ENCODE measurements at regions not wholly inside any gene's neighbourhood (a gene's known extent, or its start where the extent isn't known, plus 50 kb on each side); places are given as distances from the start of the nearest gene placed in this dataset.
"Not testable (repeated sequence)": the region's sequence is repeated elsewhere in the genome, so short reads cannot be mapped to it uniquely, and the experiment has no call there.

DNA sequence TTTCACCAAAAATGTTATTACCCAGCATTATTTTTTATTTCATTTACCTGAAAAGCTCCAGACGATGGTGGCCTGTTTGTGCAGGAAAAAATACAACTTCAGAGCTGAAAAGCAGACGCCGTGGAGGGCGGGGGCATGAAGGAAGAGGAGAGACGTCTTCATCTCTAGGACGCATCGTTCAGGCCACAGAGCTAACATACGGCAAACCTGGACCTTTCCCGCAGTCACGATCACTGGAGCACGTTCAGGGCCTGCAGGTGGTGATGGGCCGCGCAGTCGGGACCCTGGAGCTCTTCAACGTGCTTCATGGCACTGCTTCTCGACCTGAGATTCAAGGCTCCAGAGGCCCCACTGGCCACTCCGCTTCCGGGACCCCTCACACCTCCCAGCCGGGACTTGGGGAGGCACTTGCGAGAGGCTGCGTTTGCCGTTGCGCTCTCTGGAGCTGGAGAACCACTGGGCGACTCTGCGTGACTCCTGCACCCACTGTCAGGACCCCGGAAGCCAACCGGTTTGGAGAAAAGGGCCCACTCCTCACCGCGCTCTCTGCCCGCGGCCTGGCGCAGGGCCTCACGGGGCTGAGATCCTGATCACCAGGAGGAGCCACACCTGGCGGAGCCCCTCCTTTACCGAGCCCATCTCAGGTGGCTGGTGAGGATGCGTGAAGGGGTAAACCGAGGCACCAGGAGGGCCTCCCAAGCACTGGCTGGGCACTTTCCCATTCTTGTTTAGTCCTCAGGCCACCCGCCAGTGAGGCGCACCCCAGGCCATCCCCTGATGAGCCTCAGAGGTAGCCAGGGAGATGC is 164.4 kb upstream of the AFDN start:
- no peak for DNase-seq (ENCODE audit: low spot score)

DNA sequence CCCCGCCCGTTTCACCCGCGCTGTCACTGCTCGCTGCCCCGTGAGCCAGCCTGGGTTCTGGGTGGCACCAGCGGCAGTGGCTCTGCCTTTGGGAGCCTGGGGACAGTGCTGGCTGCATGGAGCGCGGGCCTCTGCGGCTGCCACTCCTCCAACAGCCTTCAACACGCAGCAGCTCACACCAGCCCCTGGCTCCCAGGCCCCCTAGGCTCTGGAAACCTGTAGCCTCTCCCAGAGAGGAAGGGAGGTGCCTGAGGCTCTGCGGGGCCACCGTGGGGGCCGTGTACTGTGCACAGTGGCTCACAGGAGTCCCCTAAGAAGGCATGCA is 163.9 kb upstream of the AFDN start:
- DNase-seq (ENCODE audit: low spot score) = no peak

DNA sequence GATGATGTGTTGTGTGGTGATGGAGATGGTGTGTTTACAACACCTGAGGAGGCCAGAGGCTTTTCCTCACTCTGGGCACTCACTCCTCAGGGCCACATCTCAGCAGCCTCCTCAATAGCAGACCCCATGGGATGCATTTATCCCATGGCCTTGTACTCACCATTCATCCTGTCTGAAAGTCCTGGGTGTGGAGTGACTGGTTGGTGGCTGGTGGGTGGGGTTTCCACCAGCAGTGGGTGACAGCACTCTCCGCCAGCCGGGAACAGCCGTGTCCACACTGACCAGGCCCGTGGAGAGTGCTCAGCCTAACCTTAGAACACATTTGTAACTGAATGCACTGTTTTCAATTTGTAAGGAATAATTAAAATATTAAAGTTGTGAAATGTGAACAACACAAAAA is 163.4 kb upstream of the AFDN start:
- no peak for DNase-seq (ENCODE audit: low spot score)

DNA sequence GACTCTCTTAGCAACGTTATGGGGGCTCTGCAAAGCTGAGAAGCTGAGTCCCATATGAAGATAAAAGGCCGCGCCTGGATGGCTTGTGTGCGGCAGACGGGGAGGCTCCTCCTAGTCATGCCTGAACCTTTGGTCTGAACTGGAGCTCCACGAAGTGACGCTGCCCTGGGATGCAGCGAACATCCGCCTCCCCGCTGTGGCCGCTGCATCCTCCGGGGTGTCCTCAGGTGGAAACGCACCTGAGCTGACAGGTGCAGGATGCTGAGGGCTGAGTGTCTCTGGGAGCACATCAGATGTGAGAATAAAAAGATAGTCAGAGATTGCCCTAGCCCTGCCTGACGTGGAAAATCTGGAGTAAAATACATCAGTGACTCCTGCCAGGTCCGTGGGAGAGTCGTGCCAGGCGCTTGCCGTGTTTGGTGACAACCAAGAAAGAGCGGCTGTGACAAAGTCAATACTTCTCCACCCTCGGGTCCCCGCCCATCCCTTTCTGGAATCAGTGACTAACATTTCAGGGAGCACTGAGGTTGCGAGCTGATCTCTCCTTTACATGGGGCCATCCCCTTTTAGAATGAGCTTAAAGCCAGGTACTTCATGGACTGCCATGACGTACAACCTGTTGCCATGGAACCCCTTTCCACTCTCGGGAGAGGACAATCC is 162.8 kb upstream of the AFDN start:
- DNase-seq (ENCODE audit: low spot score) = no peak

DNA sequence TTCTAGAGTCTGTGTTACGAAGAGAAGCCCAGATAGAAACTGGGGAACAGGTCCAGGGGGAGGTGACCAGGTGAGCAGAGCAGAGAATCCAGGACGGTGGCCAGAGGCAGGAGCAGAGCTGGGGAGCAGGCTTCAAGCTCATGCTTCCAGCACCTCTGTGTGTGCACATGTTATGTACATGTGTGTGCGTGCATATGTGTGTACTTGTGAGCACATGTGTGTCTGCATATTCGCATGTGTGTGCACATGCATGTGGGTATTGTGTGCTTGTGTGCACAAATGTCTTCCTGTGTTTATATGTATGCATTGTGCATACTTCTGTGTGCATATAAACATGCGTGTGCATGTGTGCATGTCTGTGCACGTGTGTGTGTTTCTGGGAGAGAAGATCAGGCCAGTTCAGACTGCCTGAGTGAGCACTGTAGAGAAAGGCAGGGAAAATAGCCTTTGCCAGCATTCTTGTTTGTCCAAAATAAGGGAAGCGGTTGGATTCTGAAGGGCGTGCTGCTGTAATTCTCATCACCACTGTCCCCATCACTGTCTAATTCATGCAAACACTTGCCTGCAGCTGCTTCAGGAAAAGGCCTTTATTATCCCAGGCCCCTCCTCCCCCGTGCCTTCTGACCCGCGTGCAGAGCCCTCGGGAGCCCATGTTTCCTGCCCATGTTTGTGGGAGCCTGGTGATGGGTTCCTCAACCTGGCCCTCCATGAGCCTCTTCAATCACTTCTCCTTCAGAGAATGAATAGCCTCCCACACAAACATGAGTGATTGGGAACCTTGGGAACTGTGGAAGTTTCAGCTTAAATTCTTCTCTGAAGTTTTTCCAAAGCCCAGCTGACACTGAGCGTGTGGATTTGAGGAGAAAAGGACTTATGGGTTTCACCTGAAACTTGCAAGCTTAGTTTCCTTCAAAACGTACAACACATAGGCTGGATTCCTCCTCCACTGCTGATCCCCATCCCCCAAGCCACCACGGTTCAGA is 161.7 kb upstream of the AFDN start:
- no peak for DNase-seq (ENCODE audit: low spot score)

DNA sequence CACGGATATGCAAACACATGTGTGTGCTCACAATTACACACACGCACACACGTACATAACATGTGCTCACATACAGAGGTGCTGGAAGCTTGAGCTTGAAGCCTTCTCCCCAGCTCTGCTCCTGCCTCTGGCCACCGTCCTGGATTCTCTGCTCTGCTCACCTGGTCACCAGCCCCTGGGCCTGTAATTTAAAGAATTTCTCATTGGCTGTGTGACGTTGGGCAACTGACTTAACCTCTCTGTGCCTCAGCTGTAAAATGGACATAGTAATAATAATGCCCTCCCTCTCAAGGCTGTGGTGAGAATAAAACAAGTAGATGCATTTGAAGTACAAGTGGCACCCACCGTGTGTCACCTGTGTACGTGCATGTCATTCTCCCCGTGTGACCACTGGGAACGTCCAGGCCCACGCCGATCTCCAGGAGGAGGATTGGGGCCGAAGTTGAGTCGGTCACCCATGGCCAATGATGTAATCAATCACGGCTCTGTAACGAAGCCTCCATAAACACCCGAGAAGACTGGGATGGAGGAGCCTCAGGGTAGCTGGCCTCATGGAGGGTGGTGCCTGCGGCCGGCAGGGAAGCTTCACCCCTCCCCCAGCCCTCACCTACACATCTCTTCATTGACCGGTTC is 160.9 kb upstream of the AFDN start:
- no peak for DNase-seq (ENCODE audit: low spot score)

DNA sequence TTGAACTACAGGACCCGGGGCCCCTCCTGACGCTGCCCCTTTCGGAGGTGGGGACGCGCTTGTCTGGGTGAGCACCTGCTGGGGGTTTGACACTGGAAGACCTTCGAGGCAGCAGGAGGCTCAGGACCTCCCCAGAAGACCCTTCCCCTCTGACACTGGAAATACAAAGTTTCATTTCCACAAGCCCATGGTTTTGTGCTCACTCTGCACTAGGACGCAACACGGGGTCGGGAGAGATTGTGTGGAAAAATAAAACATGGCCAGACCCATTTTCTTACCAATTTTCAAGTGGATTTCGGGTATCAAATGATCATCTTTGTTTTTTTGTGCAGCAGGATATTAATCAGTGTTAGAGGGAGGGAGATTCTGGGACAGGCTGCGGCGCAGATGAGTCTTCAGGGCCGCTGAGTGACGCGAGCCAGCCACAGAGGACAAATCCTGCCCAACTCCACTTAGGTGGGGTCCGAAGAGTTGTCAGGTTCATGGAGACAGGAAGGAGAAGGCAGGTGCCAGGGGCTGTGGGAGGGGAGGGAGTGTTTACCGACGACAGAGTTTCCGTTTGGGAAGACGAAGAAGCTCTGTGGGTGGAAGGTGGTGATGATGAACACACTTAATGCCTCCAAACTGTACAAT is 160.0 kb upstream of the AFDN start:
- DNase-seq (ENCODE audit: low spot score) = no peak

DNA sequence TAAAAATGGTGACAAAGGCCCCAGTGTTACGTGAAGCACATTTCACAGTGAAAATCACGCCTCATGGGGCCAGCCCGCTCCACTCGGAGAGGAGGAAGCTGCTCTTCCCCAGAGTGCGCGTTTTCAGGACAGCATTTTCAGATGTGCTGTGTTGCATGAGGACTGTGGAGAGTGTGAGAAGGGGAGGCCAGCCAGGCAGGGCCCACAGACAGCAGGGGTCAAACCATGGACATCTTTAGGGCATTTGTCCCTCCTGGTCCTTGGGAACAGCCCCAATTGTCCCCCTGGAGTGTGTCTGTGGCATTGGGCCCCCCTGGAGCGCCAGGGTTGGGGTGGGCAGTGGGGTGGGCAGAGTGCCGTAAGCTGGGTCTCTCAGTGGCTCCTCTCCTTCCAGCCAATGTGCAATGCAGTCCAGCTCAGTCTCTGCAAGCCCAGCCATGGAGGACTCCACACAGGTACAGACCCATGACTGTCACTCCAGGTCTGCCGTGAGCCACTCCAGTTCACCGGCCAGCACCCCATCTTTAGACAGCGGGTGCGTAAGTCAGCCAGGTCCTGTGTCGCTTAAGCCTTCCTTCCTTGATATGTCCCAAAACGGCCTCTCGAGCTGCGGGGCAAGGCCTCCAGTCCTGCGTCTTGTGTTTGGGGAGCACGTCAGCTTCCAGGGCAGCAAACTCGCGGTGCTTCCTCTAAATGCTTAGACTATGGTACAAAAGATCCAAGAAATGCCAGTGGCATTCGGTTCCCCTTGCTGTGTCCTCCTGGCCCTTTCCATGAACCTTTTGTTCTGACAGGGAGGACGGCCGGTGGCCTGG is 159.3 kb upstream of the AFDN start:
- DNase-seq (ENCODE audit: low spot score) = no peak

DNA sequence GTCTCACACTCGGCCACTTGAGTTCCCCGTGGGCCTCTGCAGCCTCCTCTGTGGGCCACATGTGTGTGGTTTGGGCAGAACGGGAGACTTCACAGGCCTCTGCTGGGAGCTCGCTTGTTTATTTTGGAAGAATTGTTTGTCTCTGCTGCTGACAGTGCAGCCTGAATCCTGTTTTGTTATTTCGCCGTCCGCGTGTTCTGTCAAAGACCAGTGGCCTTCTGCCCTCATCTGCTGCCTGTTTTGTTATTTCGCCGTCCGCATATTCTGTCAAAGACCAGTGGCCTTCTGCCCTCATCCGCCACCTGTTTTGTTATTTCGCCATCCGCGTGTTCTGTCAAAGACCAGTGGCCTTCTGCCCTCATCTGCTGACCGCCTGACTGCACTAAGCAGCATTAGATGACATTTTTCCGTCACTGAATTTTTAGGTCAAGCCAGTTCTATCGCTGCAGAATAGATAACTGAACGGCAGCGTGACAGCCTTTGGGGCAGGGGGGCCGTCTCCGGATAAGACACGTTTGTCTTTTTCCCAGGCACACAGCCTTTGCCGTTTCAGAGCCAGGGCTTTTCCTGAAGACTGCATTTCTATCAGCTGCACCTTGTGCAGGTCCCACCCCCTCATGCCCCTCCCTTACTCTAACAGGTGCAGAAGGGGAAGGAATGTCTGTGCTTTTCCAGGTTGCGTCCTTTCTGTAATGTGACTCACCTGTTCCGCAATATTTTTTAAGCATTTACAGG is 158.5 kb upstream of the AFDN start:
- no peak for DNase-seq (ENCODE audit: low spot score)

DNA sequence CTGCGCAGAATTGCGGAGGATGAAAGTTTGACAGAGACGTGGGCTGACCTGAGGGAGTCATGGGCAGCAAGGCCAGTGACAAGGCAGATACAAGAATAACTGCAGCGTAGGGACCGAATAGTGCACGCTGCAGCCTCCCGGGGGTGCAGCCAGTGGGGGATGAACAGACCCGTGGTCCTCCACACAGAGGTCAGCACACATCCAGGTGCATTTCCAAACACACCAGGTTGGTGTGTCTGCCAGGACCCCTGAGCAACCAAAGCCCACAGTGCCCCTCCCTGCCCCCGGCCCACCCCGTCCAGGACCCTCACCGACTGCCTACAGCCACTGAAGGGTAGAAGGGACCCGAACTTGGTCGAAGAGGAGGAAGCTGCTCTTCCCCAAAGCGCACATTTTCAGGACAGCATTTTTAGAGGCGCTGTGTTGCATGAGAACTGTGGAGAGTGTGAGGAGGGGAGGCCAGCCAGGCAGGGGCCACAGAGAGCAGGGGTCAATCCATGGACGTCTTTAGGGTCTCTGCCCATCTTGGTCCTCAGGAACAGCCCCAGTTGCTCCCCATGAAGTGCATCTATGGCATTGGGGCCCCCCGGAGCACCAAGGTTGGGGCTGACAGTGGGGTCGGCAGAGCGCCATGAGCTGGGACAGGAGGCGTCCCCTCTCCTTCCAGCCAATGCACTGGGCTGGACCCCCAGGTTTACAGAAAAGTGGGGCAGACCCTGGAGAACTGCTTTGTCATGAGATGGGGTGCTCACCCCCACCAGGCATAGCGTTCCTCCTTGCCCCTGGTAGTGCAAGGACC is 157.8 kb upstream of the AFDN start:
- DNase-seq (ENCODE audit: low spot score) = no peak

DNA sequence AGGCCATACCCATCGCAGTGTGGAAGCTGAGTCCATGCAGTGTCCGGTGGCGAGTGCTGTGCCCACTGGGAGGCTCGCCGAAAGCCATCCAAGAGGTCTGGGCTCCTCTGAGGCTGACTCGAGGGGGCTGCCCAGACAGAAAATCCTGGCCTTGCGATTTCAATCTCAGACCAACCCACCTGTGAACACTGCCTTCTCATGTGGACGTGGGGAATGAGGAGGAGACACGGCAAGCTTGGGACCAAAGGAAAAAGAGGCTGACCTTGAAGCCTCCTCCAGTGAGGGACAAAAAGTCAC is 157.2 kb upstream of the AFDN start:
- no peak for DNase-seq (ENCODE audit: low spot score)

DNA sequence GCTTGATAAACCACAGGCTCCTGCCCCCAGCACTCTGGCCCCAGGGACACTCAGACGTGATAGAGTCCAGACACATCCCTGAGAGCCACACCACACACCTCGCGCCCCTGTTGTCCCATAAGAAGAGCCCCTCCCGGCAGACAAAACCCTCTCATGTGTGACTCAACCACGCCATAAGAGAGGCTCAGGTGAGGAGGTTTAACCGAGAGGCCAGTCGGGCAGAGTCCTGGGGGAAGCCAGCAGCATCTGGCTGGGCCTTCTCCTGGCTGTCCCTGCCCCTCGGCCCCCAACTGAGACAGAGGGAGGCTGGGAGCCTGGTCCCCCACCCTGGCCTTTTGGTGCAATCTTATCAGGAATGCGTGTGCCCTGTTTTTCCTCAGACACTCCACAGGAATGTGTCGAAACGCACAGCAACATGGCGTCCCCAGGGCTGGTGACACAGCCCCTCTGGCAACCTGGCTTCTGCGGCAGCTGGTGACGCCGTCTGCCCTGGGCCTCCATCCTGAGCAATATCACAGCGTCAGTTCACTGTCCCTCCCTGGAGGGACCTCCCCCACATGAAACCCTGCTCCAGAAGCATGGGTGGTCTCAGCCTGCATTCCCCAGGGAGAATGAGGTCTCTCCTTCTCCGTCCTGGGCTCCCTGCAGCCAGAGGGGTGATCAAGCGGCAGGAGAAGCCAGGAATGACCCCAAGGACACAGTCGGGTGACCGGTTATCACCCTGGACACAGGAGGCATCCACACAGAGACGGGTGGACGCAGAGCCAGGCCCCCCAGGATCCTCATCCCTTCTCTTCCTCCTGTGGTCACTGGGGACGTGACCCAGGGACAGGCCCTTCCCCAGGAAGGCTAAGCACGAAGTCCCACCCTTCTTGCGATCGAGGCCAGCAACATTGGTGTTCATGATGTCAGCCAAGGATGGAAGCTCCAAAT is 156.6 kb upstream of the AFDN start:
- no peak for DNase-seq (ENCODE audit: low spot score)

DNA sequence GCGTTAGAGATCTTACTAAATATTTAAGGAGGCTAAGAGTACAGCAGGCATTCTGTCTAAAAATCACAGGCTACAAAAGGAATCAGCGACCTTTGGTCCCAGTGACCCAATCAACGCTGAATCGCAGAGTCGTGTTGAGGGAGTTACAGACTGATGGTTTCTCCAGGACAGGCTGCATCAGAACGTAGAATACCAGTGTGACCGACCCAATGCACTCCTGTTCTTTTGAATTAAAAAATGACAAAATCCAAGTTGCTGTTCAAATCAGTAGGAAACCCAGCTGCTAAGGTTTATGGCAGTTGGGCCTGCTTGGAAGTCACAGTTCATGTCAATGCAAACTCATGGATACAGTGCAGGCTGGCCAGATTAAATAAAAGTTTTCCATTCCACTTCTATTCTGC is 155.8 kb upstream of the AFDN start:
- no peak for DNase-seq (ENCODE audit: low spot score)

DNA sequence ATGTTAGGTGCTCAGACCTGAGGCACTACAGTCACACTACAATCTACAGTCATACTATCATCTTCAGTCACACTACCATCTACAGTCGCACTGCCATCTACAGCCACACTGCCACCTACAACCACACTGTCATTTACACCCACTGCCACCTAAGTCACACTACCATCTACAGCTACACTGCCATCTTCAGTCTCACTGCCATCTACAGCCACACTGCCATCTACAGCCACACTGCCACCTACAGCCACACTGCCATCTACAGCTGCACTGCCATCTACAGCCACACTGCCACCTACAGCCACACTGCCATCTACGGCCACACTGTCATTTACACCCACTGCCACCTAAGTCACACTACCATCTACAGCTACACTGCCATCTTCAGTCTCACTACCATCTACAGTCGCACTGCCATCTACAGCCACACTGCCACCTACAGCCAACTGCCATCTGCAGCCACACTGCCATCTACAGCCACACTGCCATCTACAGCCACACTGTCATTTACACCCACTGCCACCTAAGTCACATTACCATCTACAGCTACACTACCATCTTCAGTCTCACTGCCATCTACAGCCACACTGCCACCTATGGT is 155.2 kb upstream of the AFDN start:
- DNase-seq (ENCODE audit: low spot score) = not testable (repeated sequence)

DNA sequence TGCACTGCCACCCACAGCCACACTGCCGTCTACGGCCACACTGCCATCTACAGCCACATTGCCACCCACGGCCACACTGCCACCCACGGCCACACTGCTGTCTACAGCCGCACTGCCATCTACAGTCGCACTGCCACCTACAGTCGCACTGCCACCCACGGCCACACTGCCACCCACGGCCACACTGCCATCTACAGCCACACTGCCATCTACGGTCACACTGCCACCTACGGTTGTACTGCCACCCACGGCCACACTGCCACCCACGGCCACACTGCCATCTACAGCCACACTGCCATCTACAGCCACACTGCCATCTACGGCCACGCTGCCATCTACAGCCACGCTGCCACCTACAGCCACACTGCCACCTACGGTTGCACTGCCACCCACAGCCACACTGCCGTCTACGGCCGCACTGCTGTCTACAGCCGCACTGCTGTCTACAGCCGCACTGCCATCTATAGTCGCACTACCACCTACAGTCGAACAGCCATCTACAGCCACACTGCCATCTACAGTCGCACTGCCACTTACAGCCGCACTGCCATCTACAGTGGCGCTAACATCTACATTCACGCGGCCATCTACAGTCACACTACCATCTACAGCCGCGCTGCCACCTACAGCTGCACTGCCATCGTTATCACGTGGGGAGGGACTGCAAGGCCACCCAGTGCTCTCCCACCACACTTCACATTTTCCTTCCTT is 154.6 kb upstream of the AFDN start:
- peak; percentile 37 for DNase-seq (ENCODE audit: low spot score)

DNA sequence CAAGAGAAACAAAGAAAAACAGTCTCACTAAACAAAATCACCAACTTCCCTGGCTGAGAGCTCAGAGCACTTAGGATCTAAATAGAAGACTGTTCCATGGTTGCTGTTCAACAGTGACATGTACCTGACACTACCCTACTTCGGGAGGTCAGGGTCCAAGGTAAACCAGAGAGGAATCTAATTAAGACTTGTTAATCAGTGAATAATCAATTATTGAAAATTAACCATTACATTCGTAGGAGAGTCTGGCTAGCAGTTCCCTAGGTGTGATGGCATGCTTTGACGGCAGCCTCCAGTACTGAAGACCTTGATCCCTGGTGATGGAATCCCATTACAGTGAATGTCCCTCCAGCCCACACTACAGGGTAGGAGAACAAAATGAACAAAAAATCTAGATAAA is 154.0 kb upstream of the AFDN start:
- no peak for DNase-seq (ENCODE audit: low spot score)

DNA sequence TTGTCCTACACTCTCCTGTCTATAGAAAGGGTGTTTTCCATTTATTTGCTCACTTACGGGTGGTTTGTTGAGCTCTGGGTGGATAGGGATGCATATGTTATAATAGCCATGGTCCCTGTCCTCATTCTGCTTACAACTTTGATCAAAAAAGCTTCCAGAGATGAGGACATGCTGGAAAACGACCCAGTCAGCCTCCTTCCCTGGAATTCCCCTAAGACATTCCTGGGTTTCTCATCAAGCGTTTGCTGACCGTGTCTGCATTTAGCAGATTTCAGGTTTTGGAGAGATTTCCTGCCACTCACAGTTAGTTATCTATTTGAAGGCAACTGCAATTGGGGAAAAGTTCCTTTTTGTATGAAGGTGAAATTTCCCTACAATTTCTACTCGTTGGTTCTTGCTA is 152.8 kb upstream of the AFDN start:
- no peak for DNase-seq (ENCODE audit: low spot score)
